BJ (cell line): ENCODE measurements at regions not wholly inside any gene's neighbourhood (a gene's known extent, or its start where the extent isn't known, plus 50 kb on each side); places are given as distances from the start of the nearest gene placed in this dataset.

Source experiments
- CTCF ChIA-PET: fragments of 350-600 bp; formaldehyde crosslinking; extraction: SDS; loops from one replicate; lab custom pipeline; 2021; ENCODE audit warnings: antibody characterized with exemption, inconsistent platforms; lab: Yijun Ruan, JAX
- POLR2A ChIA-PET: fragments of 300-600 bp; sonication (Branson Sonifier 250); formaldehyde crosslinking; extraction: SDS; loops from one replicate; lab custom pipeline; 2021; ENCODE audit warnings: antibody characterized with exemption; lab: Charles Lee
- DNase-seq: peaks from one replicate; pipeline ENCODE4 v3.0.0-alpha.2; 2011; ENCODE audit warnings: low read depth
- H3K27me3 ChIP-seq: 2 replicates; pipeline ENCODE4 v1.6.0; 2011; ENCODE audit warnings: low read length; ENCODE audit not compliant: control insufficient read depth, insufficient read depth
- H3K36me3 ChIP-seq: 2 replicates; pipeline ENCODE4 v1.5.1; 2011; ENCODE audit warnings: low read length; ENCODE audit not compliant: control insufficient read depth, insufficient read depth
- H3K4me3 ChIP-seq: 2 replicates; pipeline ENCODE4 v1.5.1; 2011; ENCODE audit warnings: low read depth, mild to moderate bottlenecking, control low read depth, low read length
- CTCF ChIP-seq: IDR thresholded peaks from 2 replicates; pipeline ENCODE4 v1.5.1; 2011; ENCODE audit warnings: low read depth, mild to moderate bottlenecking, control low read depth, inconsistent platforms, low read length, moderate library complexity; ENCODE audit not compliant: insufficient read depth

- Histone ChIP-seq H3K27me3 (peaks cover 5% of the 10 kb centered on the region), H3K4me3 (no peak overlapping the region), H3K36me3 (no peaks in the 10 kb centered on the region)
- no peak for TF ChIP-seq CTCF
- ChIA-PET POLR2A (no interaction called here), CTCF (no interaction called here)
- no peak for DNase-seq
These were observed 148.5 kb upstream of the TAB2 start for GRCh38 chr6:149168968-149169367.

- Histone ChIP-seq H3K4me3 (no peak overlapping the region), H3K27me3 (peaks cover 9% of the 10 kb centered on the region), H3K36me3 (no peaks in the 10 kb centered on the region)
- ChIA-PET POLR2A (no interaction called here), CTCF (interaction anchor here (0.5 to 1.4 kb wide), 3 partner anchors 16 to 1338 kb away, joined by 3 to 4 read pairs (median 3); no protein-coding TSS in a partner anchor)
- TF ChIP-seq CTCF = no peak
- DNase-seq = no peak
These were observed 147.6 kb upstream of the TAB2 start for GRCh38 chr6:149169761-149170511.

- H3K27me3 ChIP-seq = peaks cover 9% of the 10 kb centered on the region
- CTCF ChIA-PET = interaction anchor here (1.0 to 1.4 kb wide), 2 partner anchors 17 to 18 kb away, joined by 3 read pairs; no protein-coding TSS in a partner anchor
- TF ChIP-seq CTCF = no peak
- no peak for DNase-seq
- H3K4me3 ChIP-seq = no peak overlapping the region
- POLR2A ChIA-PET = no interaction called here
- no peaks in the 10 kb centered on the region for H3K36me3 ChIP-seq
These were observed 146.7 kb upstream of the TAB2 start for GRCh38 chr6:149170564-149171452.

- peaks cover 9% of the 10 kb centered on the region for H3K27me3 ChIP-seq
- ChIA-PET CTCF (no interaction called here), POLR2A (no interaction called here)
- no peak for TF ChIP-seq CTCF
- DNase-seq = no peak
- H3K4me3 ChIP-seq = no peak overlapping the region
- no peaks in the 10 kb centered on the region for H3K36me3 ChIP-seq
These were observed 144.3 kb upstream of the TAB2 start for GRCh38 chr6:149173222-149173621.

GRCh38 chr6:149174962-149175361 is 142.6 kb upstream of the TAB2 start:
- Histone ChIP-seq H3K36me3 (no peaks in the 10 kb centered on the region), H3K4me3 (no peak overlapping the region), H3K27me3 (peaks cover 9% of the 10 kb centered on the region)
- no peak for TF ChIP-seq CTCF
- CTCF ChIA-PET = interaction anchor here (1.3 kb wide), 1 partner anchor 21 kb away, joined by 3 read pairs; no protein-coding TSS in a partner anchor
- DNase-seq = no peak
- POLR2A ChIA-PET = no interaction called here
